B cell (primary cell): ENCODE measurements at regions not wholly inside any gene's neighbourhood (a gene's known extent, or its start where the extent isn't known, plus 50 kb on each side); places are given as distances from the start of the nearest gene placed in this dataset.

ENCODE experiments used
- ATAC-seq: fragments of 200-7000 bp; cut with Tn5 transposase; one replicate; pipeline ENCODE4 v1.10.0; 2021; ENCODE audit warnings: low read depth, mild to moderate bottlenecking, moderate number of reproducible peaks, moderate library complexity
- CTCF ChIA-PET: fragments of 350-600 bp; sonication (Branson Sonifier 250); formaldehyde crosslinking; loops from one replicate; lab custom pipeline; 2021; ENCODE audit warnings: antibody characterized with exemption, inconsistent platforms; lab: Charles Lee
- POLR2A ChIA-PET: fragments of 350-600 bp; sonication (Branson Sonifier 250); formaldehyde crosslinking; loops from one replicate; lab custom pipeline; 2021; ENCODE audit warnings: antibody characterized with exemption; lab: Charles Lee
- DNase-seq: peaks from one replicate; pipeline ENCODE4 v3.0.0; 2013
- H2AFZ ChIP-seq: 2 replicates; pipeline ENCODE4 v1.6.1; 2012; ENCODE audit warnings: mild to moderate bottlenecking, low read depth, low read length; ENCODE audit not compliant: insufficient read depth, poor library complexity, severe bottlenecking
- H3K27ac ChIP-seq, 2 donors: 1 replicate in 1 of 2; 2 replicates in 1 of 2; pipeline ENCODE4 v1.5.1; 2012 to 2013; ENCODE audit warnings: low read length in 2 of 2, mild to moderate bottlenecking in 2 of 2, moderate library complexity in 1 of 2
- H3K27me3 ChIP-seq, 4 experiments: fragments of 200-600 bp in 1 of 4; sonication (generic) in 1 of 4; replicated peaks in 1 of 4; 1 replicate in 2 of 4; 2 replicates in 2 of 4; pipeline versions ENCODE4 v1.6.1 to v1.7.0; 2013 to 2016; ENCODE audit warnings: low read length in 3 of 4, mild to moderate bottlenecking in 2 of 4, mixed read lengths in 1 of 4, moderate library complexity in 1 of 4; ENCODE audit not compliant: insufficient read depth in 4 of 4, control insufficient read depth in 3 of 4; ENCODE audit errors: control extremely low read depth in 1 of 4
- H3K36me3 ChIP-seq, 2 experiments: replicated peaks in 1 of 2; 1 replicate in 1 of 2; 2 replicates in 1 of 2; pipeline versions ENCODE4 v1.6.1 to v1.7.1; 2013; ENCODE audit warnings: low read length in 1 of 2; ENCODE audit not compliant: insufficient read depth in 2 of 2, control insufficient read depth in 1 of 2; ENCODE audit errors: control extremely low read depth in 1 of 2, extremely low read depth in 1 of 2
- H3K4me1 ChIP-seq, 2 donors: fragments of 200-600 bp in 1 of 2; sonication (generic) in 1 of 2; 1 replicate in 1 of 2; 2 replicates in 1 of 2; pipeline versions ENCODE4 v1.5.1 to v1.6.1; 2013 to 2017; ENCODE audit warnings: low read length in 2 of 2; ENCODE audit not compliant: control insufficient read depth in 2 of 2, insufficient read depth in 2 of 2
- H3K4me2 ChIP-seq: replicated peaks from 2 replicates; pipeline ENCODE3; 2012; ENCODE audit warnings: mild to moderate bottlenecking, low read depth, low read length; ENCODE audit not compliant: poor library complexity, severe bottlenecking
- H3K4me3 ChIP-seq, 5 experiments: fragments of 200-600 bp in 1 of 5; sonication (generic) in 1 of 5; 1 replicate in 3 of 5; 2 replicates in 2 of 5; pipeline versions ENCODE4 v1.5.1 to v1.7.0; 2011 to 2016; ENCODE audit warnings: low read length in 4 of 5, mild to moderate bottlenecking in 4 of 5, low read depth in 2 of 5, control low read depth in 1 of 5, moderate library complexity in 1 of 5; ENCODE audit not compliant: insufficient read depth in 1 of 5; ENCODE audit errors: control extremely low read depth in 1 of 5, extremely low read depth in 1 of 5
- H3K79me2 ChIP-seq: fragments of 200-600 bp; sonication (generic); one replicate; pipeline ENCODE4 v1.6.0; 2016; ENCODE audit warnings: low read length; ENCODE audit not compliant: control insufficient read depth, insufficient read depth
- H3K9ac ChIP-seq: fragments of 200-600 bp; sonication (generic); 2 replicates; pipeline ENCODE4 v1.6.1; 2017; ENCODE audit warnings: mild to moderate bottlenecking, low read length, moderate library complexity
- H3K9me3 ChIP-seq, 3 donors: one replicate each; pipeline versions ENCODE4 v1.6.1 to v1.7.1; 2013; ENCODE audit warnings: low read length in 2 of 3; ENCODE audit not compliant: control insufficient read depth in 2 of 3, insufficient read depth in 1 of 3; ENCODE audit errors: control extremely low read depth in 1 of 3
- H4K20me1 ChIP-seq: 2 replicates; pipeline ENCODE4 v1.6.0; 2012; ENCODE audit warnings: mild to moderate bottlenecking, low read length; ENCODE audit not compliant: insufficient read depth, control insufficient read depth, poor library complexity, severe bottlenecking
- H3K27ac Mint-ChIP-seq: one replicate; pipeline ENCODE4 v1.8.0; 2021; ENCODE audit warnings: mixed read lengths
- H3K27me3 Mint-ChIP-seq: one replicate; pipeline ENCODE4 v1.8.0; 2021; ENCODE audit warnings: mixed read lengths
- H3K4me1 Mint-ChIP-seq: one replicate; pipeline ENCODE4 v1.8.0; 2021; ENCODE audit warnings: mixed read lengths
- H3K4me3 Mint-ChIP-seq: one replicate; pipeline ENCODE4 v1.8.0; 2021; ENCODE audit warnings: mixed read lengths
- H3K9me3 Mint-ChIP-seq: one replicate; pipeline ENCODE4 v1.8.0; 2022; ENCODE audit warnings: mixed read lengths; ENCODE audit not compliant: insufficient read depth
- EZH2 ChIP-seq: IDR thresholded peaks from 2 replicates; pipeline ENCODE4 v1.6.1; 2012; ENCODE audit warnings: borderline replicate concordance, low read depth, mild to moderate bottlenecking, moderate library complexity, low read length; ENCODE audit not compliant: insufficient read depth, poor library complexity, severe bottlenecking
- WGBS: methylation state at CpG from one replicate; pipeline ENCODE4 v1.1.5; 2013; ENCODE audit warnings: missing lambda C conversion rate; ENCODE audit not compliant: insufficient coverage; 5-methylcytosine and 5-hydroxymethylcytosine counted together
- intact Hi-C: fragments of 100-400 bp; cut with micrococcal nuclease; formaldehyde crosslinking; loops from one replicate; pipeline ENCODE4 v1.10.0; 2022
- TF ChIP-seq, protein P1 (sequence below): fragments of 200-600 bp; IDR thresholded peaks from one replicate; pipeline ENCODE4 v1.8.0; 2022; ENCODE audit warnings: antibody characterized with exemption, mild to moderate bottlenecking

DNA sequence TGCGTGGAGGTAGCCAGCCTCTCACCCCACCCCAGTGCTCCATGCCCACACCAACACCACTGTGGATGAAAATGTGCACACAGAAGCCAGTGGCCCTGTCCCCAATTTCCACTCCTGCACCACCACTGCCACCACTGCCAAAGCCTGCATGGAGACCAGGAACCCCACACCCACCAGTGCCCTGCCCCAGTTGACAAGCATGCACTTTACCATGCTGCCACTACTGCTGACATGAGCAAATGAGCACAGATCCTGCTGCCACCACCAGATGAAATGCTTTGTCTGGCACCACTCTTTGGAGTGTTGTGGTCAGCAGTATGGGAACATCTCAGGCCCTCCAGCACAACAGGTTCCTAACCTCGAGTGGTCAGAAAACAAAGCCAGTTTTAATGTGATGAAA, 104.1 kb downstream of the ATXN7L3B start:
- CTCF ChIA-PET: no interaction called here
- Mint-ChIP-seq H3K4me1 (no peaks in the 10 kb centered on the region), H3K27ac (no peak overlapping the region), H3K27me3 (no peaks in the 10 kb centered on the region), H3K9me3 (no peaks in the 10 kb centered on the region), H3K4me3 (no peak overlapping the region)
- Histone ChIP-seq H2AFZ (no peak overlapping the region), H3K9me3 (no peaks in the 10 kb centered on the region), H4K20me1 (no peaks in the 10 kb centered on the region), H3K4me2 (no peak overlapping the region), H3K27ac (no peak overlapping the region), H3K4me3 (no peak overlapping the region), H3K4me1 (no peaks in the 10 kb centered on the region), H3K9ac (no peak overlapping the region), H3K36me3 (no peaks in the 10 kb centered on the region), H3K79me2 (no peaks in the 10 kb centered on the region), H3K27me3 (no peaks in the 10 kb centered on the region)
- WGBS: 82% methylated on average over 1 of the region's 2 CpGs
- intact Hi-C loops: no loop called here
- TF ChIP-seq EZH2: no peak
- TF ChIP-seq, protein P1, sequence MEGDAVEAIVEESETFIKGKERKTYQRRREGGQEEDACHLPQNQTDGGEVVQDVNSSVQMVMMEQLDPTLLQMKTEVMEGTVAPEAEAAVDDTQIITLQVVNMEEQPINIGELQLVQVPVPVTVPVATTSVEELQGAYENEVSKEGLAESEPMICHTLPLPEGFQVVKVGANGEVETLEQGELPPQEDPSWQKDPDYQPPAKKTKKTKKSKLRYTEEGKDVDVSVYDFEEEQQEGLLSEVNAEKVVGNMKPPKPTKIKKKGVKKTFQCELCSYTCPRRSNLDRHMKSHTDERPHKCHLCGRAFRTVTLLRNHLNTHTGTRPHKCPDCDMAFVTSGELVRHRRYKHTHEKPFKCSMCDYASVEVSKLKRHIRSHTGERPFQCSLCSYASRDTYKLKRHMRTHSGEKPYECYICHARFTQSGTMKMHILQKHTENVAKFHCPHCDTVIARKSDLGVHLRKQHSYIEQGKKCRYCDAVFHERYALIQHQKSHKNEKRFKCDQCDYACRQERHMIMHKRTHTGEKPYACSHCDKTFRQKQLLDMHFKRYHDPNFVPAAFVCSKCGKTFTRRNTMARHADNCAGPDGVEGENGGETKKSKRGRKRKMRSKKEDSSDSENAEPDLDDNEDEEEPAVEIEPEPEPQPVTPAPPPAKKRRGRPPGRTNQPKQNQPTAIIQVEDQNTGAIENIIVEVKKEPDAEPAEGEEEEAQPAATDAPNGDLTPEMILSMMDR: no peak
- POLR2A ChIA-PET: no interaction called here
- no peak for DNase-seq
- ATAC-seq: no peak

GRCh38 chr12:74644681-74645080, 107.0 kb downstream of the ATXN7L3B start:
- no peak overlapping the region for H3K4me3 Mint-ChIP-seq
- DNase-seq (no peak), ATAC-seq (no peak)
- H3K4me2 ChIP-seq: no peak overlapping the region
- H3K27ac Mint-ChIP-seq: no peak overlapping the region
- ChIA-PET CTCF (no interaction called here), POLR2A (no interaction called here)
- intact Hi-C loops: no loop called here
- no peak for TF ChIP-seq EZH2
- TF ChIP-seq, protein P1: no peak
- no peak overlapping the region for H3K4me3 ChIP-seq
- no peak overlapping the region for H3K27ac ChIP-seq
- H4K20me1 ChIP-seq: no peaks in the 10 kb centered on the region
- no peaks in the 10 kb centered on the region for H3K4me1 ChIP-seq
- H3K9me3 Mint-ChIP-seq: no peaks in the 10 kb centered on the region
- H3K9me3 ChIP-seq: no peaks in the 10 kb centered on the region
- no peak overlapping the region for H2AFZ ChIP-seq
- H3K27me3 ChIP-seq: no peaks in the 10 kb centered on the region
- 72% methylated on average over 1 of the region's 1 CpG for WGBS
- no peaks in the 10 kb centered on the region for H3K36me3 ChIP-seq
- no peak overlapping the region for H3K9ac ChIP-seq
- peaks cover 3% of the 10 kb centered on the region for H3K27me3 Mint-ChIP-seq
- H3K4me1 Mint-ChIP-seq: no peaks in the 10 kb centered on the region
- H3K79me2 ChIP-seq: no peaks in the 10 kb centered on the region
